ENCODE measurements at regions not wholly inside any gene's neighbourhood (a gene's known extent, or its start where the extent isn't known, plus 50 kb on each side); places are given as distances from the start of the nearest gene placed in this dataset.

DNA sequence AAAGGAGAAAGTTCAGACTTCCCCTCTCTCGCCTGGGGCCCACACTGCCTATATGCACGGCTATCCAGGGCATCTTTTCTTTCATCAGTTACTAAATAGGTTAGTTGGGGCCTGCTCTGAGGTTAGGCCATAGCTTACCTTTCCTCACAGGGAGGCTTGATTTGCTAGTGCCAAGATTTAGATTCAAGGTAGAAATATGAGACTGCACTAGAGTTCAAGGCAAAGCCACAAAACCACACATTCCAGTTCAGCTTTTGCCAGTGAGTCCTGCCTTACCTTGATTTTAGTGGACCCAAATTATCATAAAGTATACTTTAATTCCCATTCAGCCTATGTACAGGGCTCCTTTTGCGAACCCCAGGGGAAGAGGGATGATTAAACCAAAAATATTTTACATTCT is 762.8 kb downstream of the PDHA2 start:
- H3K4me3 ChIP-seq (ENCODE audit: insufficient read depth, low read depth, low read length), result no peak overlapping the region
- TF ChIP-seq BHLHE40 (IDR thresholded peaks at IDR 0.05; ENCODE audit: low read depth, low read length), result no peak
- no peak for TF ChIP-seq SMC3 (IDR thresholded peaks at IDR 0.05; ENCODE audit: low read depth, low read length)
- H3K79me1 ChIP-seq (ENCODE audit: low read depth in 1 of 2, low read length in 2 of 2), result no peaks in the 10 kb centered on the region
- no peak overlapping the region for H2BK120ac ChIP-seq (ENCODE audit: low read depth, low read length)
- H4K5ac ChIP-seq (ENCODE audit: low read depth, low read length), result no peak overlapping the region
- H3K9ac ChIP-seq (ENCODE audit: low read depth, low read length), result no peak overlapping the region
- DNase-seq (no peak), ATAC-seq (ENCODE audit: low read depth) (no peak)
- no peaks in the 10 kb centered on the region for H3K9me1 ChIP-seq (ENCODE audit: insufficient read depth, low read length)
- H4K91ac ChIP-seq (ENCODE audit: insufficient read depth, low read depth, low read length), result no peak overlapping the region
- H2BK15ac ChIP-seq (ENCODE audit: low read depth, low read length), result no peak overlapping the region
- no peak overlapping the region for H3K27ac ChIP-seq (ENCODE audit: insufficient read depth, low read length)
- dilution Hi-C loops (cut with HindIII; ENCODE audit: low sequenced_read_pairs, unreplicated experiment) (no loop called here), intact Hi-C loops (cut with micrococcal nuclease) (no loop called here), in situ Hi-C loops (cut with MboI; ENCODE audit: low sequenced_read_pairs) (no loop called here)
- no peak overlapping the region for H3K4ac ChIP-seq (ENCODE audit: low read depth, low read length)
- H3K4me1 ChIP-seq (ENCODE audit: control insufficient read depth, insufficient read depth, low read length), result no peaks in the 10 kb centered on the region
- H3K36me3 ChIP-seq (ENCODE audit: control insufficient read depth, insufficient read depth, low read length), result no peaks in the 10 kb centered on the region
- no peak overlapping the region for H3K56ac ChIP-seq (ENCODE audit: extremely low read depth, insufficient read depth, low read length)
- H2AK5ac ChIP-seq (ENCODE audit: low read depth, low read length), result no peak overlapping the region
- H2BK5ac ChIP-seq (ENCODE audit: low read depth, low read length, poor library complexity, severe bottlenecking), result no peak overlapping the region
- ChIA-PET POLR2A (ENCODE audit: unreplicated experiment) (no interaction called here), CTCF (no interaction called here)
- no peak overlapping the region for H2BK20ac ChIP-seq (ENCODE audit: low read depth, low read length)
- no peak overlapping the region for H2AK9ac ChIP-seq (replicated peaks; ENCODE audit: low read depth, low read length, poor library complexity)
- no peak overlapping the region for H3K23ac ChIP-seq (ENCODE audit: low read depth, low read length)
- no peak overlapping the region for H3K18ac ChIP-seq (ENCODE audit: low read depth, low read length)
- no peak overlapping the region for H3K4me2 ChIP-seq (ENCODE audit: low read depth, low read length)
- no peak overlapping the region for H2AFZ ChIP-seq (replicated peaks; ENCODE audit: low read length, poor library complexity)
- H3K14ac ChIP-seq (replicated peaks; ENCODE audit: low read depth, low read length), result no peak overlapping the region
- no peaks in the 10 kb centered on the region for H3K27me3 ChIP-seq (ENCODE audit: control insufficient read depth, insufficient read depth, low read length)
- no peaks in the 10 kb centered on the region for H4K20me1 ChIP-seq (ENCODE audit: insufficient read depth, low read length)
- peaks cover 2% of the 10 kb centered on the region; the same call in 1 of the 2 replicates for H3K9me3 ChIP-seq (ENCODE audit: control insufficient read depth, insufficient read depth, low read length)
- WGBS, 2 experiments (ENCODE audit: extremely low coverage in 2 of 2, insufficient read length in 1 of 2), result no CpG with 5 or more reads among the region's 3 CpGs
- BruUV-seq (replicated peaks), result no TSS peak
- H4K8ac ChIP-seq (ENCODE audit: low read depth in 2 of 2, low read length in 2 of 2), result no peak overlapping the region
